HCT116 (cell line): ENCODE measurements at regions not wholly inside any gene's neighbourhood (a gene's known extent, or its start where the extent isn't known, plus 50 kb on each side); places are given as distances from the start of the nearest gene placed in this dataset.

Source experiments
- CEBPB ChIP-seq: IDR thresholded peaks from 2 replicates; pipeline ENCODE4 v1.6.1; 2012; ENCODE audit warnings: low read depth
- MAX ChIP-seq: IDR thresholded peaks from 2 replicates; pipeline ENCODE4 v1.6.1; 2012
- POLR2A ChIP-seq: IDR thresholded peaks from 2 replicates; pipeline ENCODE4 v1.7.0; 2011; ENCODE audit warnings: borderline replicate concordance; ENCODE audit not compliant: insufficient read depth, insufficient read length; ENCODE audit errors: extremely low read depth
- POLR2AphosphoS5 ChIP-seq: IDR thresholded peaks from 2 replicates; pipeline ENCODE4 v1.6.1; 2011; ENCODE audit warnings: mild to moderate bottlenecking, low read depth, low read length, moderate library complexity
- YY1 ChIP-seq: IDR thresholded peaks from 2 replicates; pipeline ENCODE4 v1.6.1; 2011; ENCODE audit warnings: low read length, low read depth, moderate library complexity, mild to moderate bottlenecking; ENCODE audit not compliant: insufficient replicate concordance; ENCODE audit errors: extremely low read depth
- ZBTB33 ChIP-seq: IDR thresholded peaks from 2 replicates; pipeline ENCODE4 v1.6.1; 2011; ENCODE audit warnings: mild to moderate bottlenecking, low read length, moderate library complexity; ENCODE audit not compliant: insufficient replicate concordance; ENCODE audit errors: extremely low read depth
- ZNF274 ChIP-seq: fragments of 200-500 bp; sonication (Bioruptor generic); IDR thresholded peaks from 2 replicates; pipeline ENCODE4 v1.6.1; 2014; ENCODE audit warnings: mild to moderate bottlenecking, low read depth, low read length, inconsistent platforms
- TF ChIP-seq, protein P1 (sequence below), 3 experiments: fragments of 200-600 bp in 1 of 3; sonication (generic) in 1 of 3; IDR thresholded peaks in 2 of 3; conservative IDR thresholded peaks in 1 of 3; 2 replicates each; pipeline ENCODE4 v1.5.1; 2012 to 2017; ENCODE audit warnings: low read depth in 2 of 3, low read length in 2 of 3, antibody characterized with exemption in 1 of 3, borderline replicate concordance in 1 of 3, control low read depth in 1 of 3, mild to moderate bottlenecking in 1 of 3, mixed read lengths in 1 of 3, mixed run types in 1 of 3, moderate library complexity in 1 of 3; ENCODE audit not compliant: insufficient read depth in 1 of 3

GRCh38 chr4:79652232-79652631 lies 244.2 kb upstream of the GK2 start:
- no peak for TF ChIP-seq YY1
- TF ChIP-seq, protein P1, sequence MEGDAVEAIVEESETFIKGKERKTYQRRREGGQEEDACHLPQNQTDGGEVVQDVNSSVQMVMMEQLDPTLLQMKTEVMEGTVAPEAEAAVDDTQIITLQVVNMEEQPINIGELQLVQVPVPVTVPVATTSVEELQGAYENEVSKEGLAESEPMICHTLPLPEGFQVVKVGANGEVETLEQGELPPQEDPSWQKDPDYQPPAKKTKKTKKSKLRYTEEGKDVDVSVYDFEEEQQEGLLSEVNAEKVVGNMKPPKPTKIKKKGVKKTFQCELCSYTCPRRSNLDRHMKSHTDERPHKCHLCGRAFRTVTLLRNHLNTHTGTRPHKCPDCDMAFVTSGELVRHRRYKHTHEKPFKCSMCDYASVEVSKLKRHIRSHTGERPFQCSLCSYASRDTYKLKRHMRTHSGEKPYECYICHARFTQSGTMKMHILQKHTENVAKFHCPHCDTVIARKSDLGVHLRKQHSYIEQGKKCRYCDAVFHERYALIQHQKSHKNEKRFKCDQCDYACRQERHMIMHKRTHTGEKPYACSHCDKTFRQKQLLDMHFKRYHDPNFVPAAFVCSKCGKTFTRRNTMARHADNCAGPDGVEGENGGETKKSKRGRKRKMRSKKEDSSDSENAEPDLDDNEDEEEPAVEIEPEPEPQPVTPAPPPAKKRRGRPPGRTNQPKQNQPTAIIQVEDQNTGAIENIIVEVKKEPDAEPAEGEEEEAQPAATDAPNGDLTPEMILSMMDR (IDR thresholded peaks at IDR 0.05 in 2 of 3, conservative IDR thresholded peaks at IDR 0.05 in 1 of 3; ENCODE audit: borderline replicate concordance in 1 of 3, insufficient read depth in 1 of 3, low read depth in 2 of 3, low read length in 2 of 3): no peak
- TF ChIP-seq POLR2A: no peak
- TF ChIP-seq MAX: no peak
- no peak for TF ChIP-seq ZBTB33
- no peak for TF ChIP-seq POLR2AphosphoS5
- no peak for TF ChIP-seq ZNF274
- TF ChIP-seq CEBPB: no peak
